Stimulated activated CD4-positive, alpha-beta T cell treated with anti-CD3 and anti-CD28 coated beads, Interleukin-4, amount 100 ng/mL, for 1 hour (primary cell): ENCODE measurements at regions not wholly inside any gene's neighbourhood (a gene's known extent, or its start where the extent isn't known, plus 50 kb on each side); places are given as distances from the start of the nearest gene placed in this dataset.

Source experiments
- DNase-seq: peaks from one replicate; pipeline ENCODE4 v3.0.0-alpha.2; 2020

- DNase-seq, result no peak
These were observed 90.0 kb upstream of the CLMN start for GRCh38 chr14:95409477-95410272.

- no peak for DNase-seq
These were observed 89.2 kb upstream of the CLMN start for GRCh38 chr14:95408731-95409476.

GRCh38 chr14:95407354-95407753, 87.6 kb upstream of the CLMN start:
- no peak for DNase-seq

GRCh38 chr14:95406756-95407277, 87.1 kb upstream of the CLMN start:
- no peak for DNase-seq

- DNase-seq, result no peak
These were observed 84.9 kb upstream of the CLMN start for GRCh38 chr14:95404583-95404982.

- DNase-seq, result no peak
These were observed 82.9 kb upstream of the CLMN start for GRCh38 chr14:95402578-95402977.

GRCh38 chr14:95402176-95402575, 82.5 kb upstream of the CLMN start:
- DNase-seq, result no peak

GRCh38 chr14:95398630-95399547, 79.2 kb upstream of the CLMN start:
- DNase-seq, result no peak

GRCh38 chr14:95397325-95397724, 77.6 kb upstream of the CLMN start:
- DNase-seq, result no peak

GRCh38 chr14:95396221-95396620, 76.5 kb upstream of the CLMN start:
- no peak for DNase-seq

- DNase-seq, result no peak
These were observed 75.5 kb upstream of the CLMN start for GRCh38 chr14:95395098-95395737.

GRCh38 chr14:95394297-95395097, 74.8 kb upstream of the CLMN start:
- no peak for DNase-seq

- no peak for DNase-seq
These were observed 73.1 kb upstream of the CLMN start for GRCh38 chr14:95392841-95393240.

- DNase-seq, result no peak
These were observed 71.6 kb upstream of the CLMN start for GRCh38 chr14:95391331-95391730.

GRCh38 chr14:95389471-95390011, 69.8 kb upstream of the CLMN start:
- no peak for DNase-seq

GRCh38 chr14:95388699-95389098, 69.0 kb upstream of the CLMN start:
- no peak for DNase-seq

GRCh38 chr14:95387826-95388445, 68.2 kb upstream of the CLMN start:
- no peak for DNase-seq

- DNase-seq, result no peak
These were observed 66.9 kb upstream of the CLMN start for GRCh38 chr14:95386536-95387095.

GRCh38 chr14:95385701-95386100, 66.0 kb upstream of the CLMN start:
- no peak for DNase-seq

GRCh38 chr14:95382747-95383146, 63.0 kb upstream of the CLMN start:
- no peak for DNase-seq

GRCh38 chr14:95381726-95382125, 62.0 kb upstream of the CLMN start:
- no peak for DNase-seq
